Duodenal mucosa (tissue), 2 donors: ENCODE measurements at regions not wholly inside any gene's neighbourhood (a gene's known extent, or its start where the extent isn't known, plus 50 kb on each side); places are given as distances from the start of the nearest gene placed in this dataset.

Experiments used
- H3K27ac ChIP-seq: one replicate; pipeline ENCODE4 v1.7.0; 2013; ENCODE audit warnings: low read depth, low read length
- H3K27me3 ChIP-seq, 2 donors: one replicate each; pipeline ENCODE4 v1.7.0; 2013; ENCODE audit warnings: low read length in 2 of 2, control low read depth in 1 of 2; ENCODE audit not compliant: insufficient read depth in 2 of 2, control insufficient read depth in 1 of 2
- H3K36me3 ChIP-seq, 2 donors: one replicate each; pipeline ENCODE4 v1.7.0; 2013; ENCODE audit warnings: low read length in 2 of 2, control low read depth in 1 of 2; ENCODE audit not compliant: insufficient read depth in 2 of 2, control insufficient read depth in 1 of 2
- H3K4me1 ChIP-seq, 2 donors: one replicate each; pipeline ENCODE4 v1.7.0; 2013; ENCODE audit warnings: low read length in 2 of 2, control low read depth in 1 of 2; ENCODE audit not compliant: insufficient read depth in 2 of 2, control insufficient read depth in 1 of 2
- H3K4me3 ChIP-seq, 2 donors: one replicate each; pipeline ENCODE4 v1.7.0; 2013; ENCODE audit warnings: low read length in 2 of 2, low read depth in 1 of 2
- H3K9ac ChIP-seq, 2 donors: one replicate each; pipeline ENCODE4 v1.7.0; 2013; ENCODE audit warnings: low read length in 2 of 2, low read depth in 1 of 2
- H3K9me3 ChIP-seq, 2 donors: one replicate each; pipeline ENCODE4 v1.7.0; 2013; ENCODE audit warnings: low read length in 2 of 2, control low read depth in 1 of 2; ENCODE audit not compliant: control insufficient read depth in 1 of 2

GRCh38 chr6:45727228-45727627 is 288.4 kb downstream of the CLIC5 start:
- no peaks in the 10 kb centered on the region for H3K36me3 ChIP-seq
- H3K9ac ChIP-seq = no peak overlapping the region
- no peak overlapping the region for H3K4me3 ChIP-seq
- H3K4me1 ChIP-seq = no peaks in the 10 kb centered on the region
- no peaks in the 10 kb centered on the region for H3K27me3 ChIP-seq
- no peak overlapping the region for H3K27ac ChIP-seq
- H3K9me3 ChIP-seq = no peaks in the 10 kb centered on the region

GRCh38 chr6:45726444-45726843 is 289.2 kb downstream of the CLIC5 start:
- Histone ChIP-seq H3K4me1 (no peaks in the 10 kb centered on the region), H3K9ac (no peak overlapping the region), H3K4me3 (no peak overlapping the region), H3K9me3 (no peaks in the 10 kb centered on the region), H3K27ac (no peak overlapping the region), H3K27me3 (no peaks in the 10 kb centered on the region), H3K36me3 (no peaks in the 10 kb centered on the region)

GRCh38 chr6:45724511-45724910 is 291.1 kb downstream of the CLIC5 start:
- H3K36me3 ChIP-seq = no peaks in the 10 kb centered on the region
- H3K4me1 ChIP-seq = no peaks in the 10 kb centered on the region
- no peaks in the 10 kb centered on the region for H3K27me3 ChIP-seq
- no peak overlapping the region for H3K4me3 ChIP-seq
- no peak overlapping the region for H3K27ac ChIP-seq
- no peak overlapping the region for H3K9ac ChIP-seq
- no peaks in the 10 kb centered on the region for H3K9me3 ChIP-seq

GRCh38 chr6:45724027-45724426 is 291.6 kb downstream of the CLIC5 start:
- Histone ChIP-seq H3K27ac (no peak overlapping the region), H3K9ac (no peak overlapping the region), H3K4me1 (no peaks in the 10 kb centered on the region), H3K4me3 (no peak overlapping the region), H3K9me3 (no peaks in the 10 kb centered on the region), H3K27me3 (no peaks in the 10 kb centered on the region), H3K36me3 (no peaks in the 10 kb centered on the region)

- no peak overlapping the region for H3K27ac ChIP-seq
- no peak overlapping the region for H3K9ac ChIP-seq
- H3K4me3 ChIP-seq = no peak overlapping the region
- H3K4me1 ChIP-seq = no peaks in the 10 kb centered on the region
- H3K27me3 ChIP-seq = no peaks in the 10 kb centered on the region
- no peaks in the 10 kb centered on the region for H3K9me3 ChIP-seq
- no peaks in the 10 kb centered on the region for H3K36me3 ChIP-seq
Measured at GRCh38 chr6:45722876-45723275, 292.8 kb downstream of the CLIC5 start.

GRCh38 chr6:45721665-45722064 is 294.0 kb downstream of the CLIC5 start:
- Histone ChIP-seq H3K9me3 (no peaks in the 10 kb centered on the region), H3K4me3 (no peak overlapping the region), H3K27me3 (no peaks in the 10 kb centered on the region), H3K4me1 (no peaks in the 10 kb centered on the region), H3K9ac (no peak overlapping the region), H3K36me3 (no peaks in the 10 kb centered on the region), H3K27ac (no peak overlapping the region)

GRCh38 chr6:45718871-45719270 is 296.8 kb downstream of the CLIC5 start:
- no peak overlapping the region for H3K9ac ChIP-seq
- H3K4me1 ChIP-seq = peaks cover 0 to 5% of the 10 kb centered on the region in 2 donors
- H3K27ac ChIP-seq = no peak overlapping the region
- H3K27me3 ChIP-seq = no peaks in the 10 kb centered on the region
- H3K9me3 ChIP-seq = no peaks in the 10 kb centered on the region
- no peaks in the 10 kb centered on the region for H3K36me3 ChIP-seq
- no peak overlapping the region for H3K4me3 ChIP-seq

GRCh38 chr6:45718131-45718530 is 297.5 kb downstream of the CLIC5 start:
- Histone ChIP-seq H3K4me3 (no peak overlapping the region), H3K4me1 (peaks cover 0 to 5% of the 10 kb centered on the region in 2 donors), H3K27ac (no peak overlapping the region), H3K27me3 (no peaks in the 10 kb centered on the region), H3K36me3 (no peaks in the 10 kb centered on the region), H3K9me3 (no peaks in the 10 kb centered on the region), H3K9ac (no peak overlapping the region)

GRCh38 chr6:45717715-45718114 is 297.9 kb downstream of the CLIC5 start:
- Histone ChIP-seq H3K4me1 (peaks cover 0 to 5% of the 10 kb centered on the region in 2 donors), H3K36me3 (no peaks in the 10 kb centered on the region), H3K9ac (no peak overlapping the region), H3K4me3 (no peak overlapping the region), H3K27me3 (no peaks in the 10 kb centered on the region), H3K27ac (no peak overlapping the region), H3K9me3 (no peaks in the 10 kb centered on the region)

GRCh38 chr6:45717027-45717426 is 298.6 kb downstream of the CLIC5 start:
- Histone ChIP-seq H3K9me3 (no peaks in the 10 kb centered on the region), H3K4me1 (peaks cover 0 to 5% of the 10 kb centered on the region in 2 donors), H3K36me3 (no peaks in the 10 kb centered on the region), H3K27me3 (no peaks in the 10 kb centered on the region), H3K9ac (no peak overlapping the region), H3K27ac (no peak overlapping the region), H3K4me3 (no peak overlapping the region)

GRCh38 chr6:45715508-45715803 is 300.2 kb downstream of the CLIC5 start:
- Histone ChIP-seq H3K27me3 (no peaks in the 10 kb centered on the region), H3K36me3 (no peaks in the 10 kb centered on the region), H3K4me1 (peaks cover 0 to 14% of the 10 kb centered on the region in 2 donors), H3K27ac (no peak overlapping the region), H3K9me3 (no peaks in the 10 kb centered on the region), H3K4me3 (no peak overlapping the region), H3K9ac (no peak overlapping the region)
